Limb (tissue), 2 donors: ENCODE measurements at regions not wholly inside any gene's neighbourhood (a gene's known extent, or its start where the extent isn't known, plus 50 kb on each side); places are given as distances from the start of the nearest gene placed in this dataset.
A peak's percentile ranks its signal among the peaks of the same experiment; 100 is the strongest.

Experiments used
- DNase-seq, 2 donors: peaks; one replicate each; pipeline ENCODE4 v3.0.0-alpha.2; 2016; ENCODE audit errors: extremely low spot score in 2 of 2

- no peak for DNase-seq
Measured at GRCh38 chr3:4021162-4021561, 221.9 kb downstream of the LRRN1 start.

GRCh38 chr3:4029135-4029534, 229.9 kb downstream of the LRRN1 start:
- DNase-seq, result no peak

- DNase-seq, result no peak
Measured at GRCh38 chr3:4030624-4031023, 231.4 kb downstream of the LRRN1 start.

GRCh38 chr3:4033296-4033695, 234.1 kb downstream of the LRRN1 start:
- DNase-seq, result no peak

GRCh38 chr3:4036046-4036445, 236.8 kb downstream of the LRRN1 start:
- no peak for DNase-seq

GRCh38 chr3:4038351-4038750, 239.1 kb downstream of the LRRN1 start:
- DNase-seq, result no peak

- no peak for DNase-seq
Measured at GRCh38 chr3:4042070-4042469, 242.8 kb downstream of the LRRN1 start.

GRCh38 chr3:4042869-4043268, 243.6 kb downstream of the LRRN1 start:
- no peak for DNase-seq

GRCh38 chr3:4043867-4044575, 244.8 kb downstream of the LRRN1 start:
- no peak for DNase-seq

GRCh38 chr3:4044619-4045018, 245.4 kb downstream of the LRRN1 start:
- DNase-seq, result no peak

GRCh38 chr3:4045756-4046155, 246.5 kb downstream of the LRRN1 start:
- no peak for DNase-seq

GRCh38 chr3:4047366-4047765, 248.1 kb downstream of the LRRN1 start:
- DNase-seq, result no peak

GRCh38 chr3:4052706-4053105, 250.5 kb upstream of the SETMAR start:
- no peak for DNase-seq

GRCh38 chr3:4053975-4054374, 249.2 kb upstream of the SETMAR start:
- DNase-seq, result no peak

GRCh38 chr3:4060064-4060463, 243.1 kb upstream of the SETMAR start:
- DNase-seq, result peak in 1 of 2 donors; percentile 20

- DNase-seq, result no peak
Measured at GRCh38 chr3:4060603-4061002, 242.6 kb upstream of the SETMAR start.

GRCh38 chr3:4061195-4061594, 242.0 kb upstream of the SETMAR start:
- no peak for DNase-seq

- DNase-seq, result no peak
Measured at GRCh38 chr3:4061783-4062360, 241.3 kb upstream of the SETMAR start.

GRCh38 chr3:4062621-4063020, 240.5 kb upstream of the SETMAR start:
- DNase-seq, result no peak

- no peak for DNase-seq
Measured at GRCh38 chr3:4063916-4064574, 239.1 kb upstream of the SETMAR start.

- DNase-seq, result no peak
Measured at GRCh38 chr3:4065085-4065484, 238.1 kb upstream of the SETMAR start.

- no peak for DNase-seq
Measured at GRCh38 chr3:4065554-4065953, 237.6 kb upstream of the SETMAR start.

- no peak for DNase-seq
Measured at GRCh38 chr3:4067893-4068292, 235.3 kb upstream of the SETMAR start.
